ENCODE measurements at regions not wholly inside any gene's neighbourhood (a gene's known extent, or its start where the extent isn't known, plus 50 kb on each side); places are given as distances from the start of the nearest gene placed in this dataset.

GRCh38 chr15:38070778-38071177 is 136.3 kb downstream of the TMCO5A start (continued):
- no peak for TF ChIP-seq CHD7 (IDR thresholded peaks at IDR 0.05; ENCODE audit: insufficient replicate concordance, low read length)
- TF ChIP-seq CREB1 (IDR thresholded peaks at IDR 0.05): no peak
